DOHH2 (cell line): ENCODE measurements at regions not wholly inside any gene's neighbourhood (a gene's known extent, or its start where the extent isn't known, plus 50 kb on each side); places are given as distances from the start of the nearest gene placed in this dataset.

Source experiments
- EZH2phosphoT487 ChIP-seq: fragments of 200-600 bp; sonication (generic); IDR thresholded peaks from 2 replicates; pipeline ENCODE4 v1.6.1; 2017; ENCODE audit warnings: borderline replicate concordance, mild to moderate bottlenecking, antibody characterized with exemption, low read length, moderate library complexity, mixed read lengths
- TF ChIP-seq, protein P1 (sequence below): fragments of 200-600 bp; sonication (generic); IDR thresholded peaks from one replicate; pipeline ENCODE4 v1.5.1; 2014; ENCODE audit warnings: antibody characterized with exemption, mild to moderate bottlenecking, low read depth, low read length; ENCODE audit not compliant: poor library complexity, severe bottlenecking

DNA sequence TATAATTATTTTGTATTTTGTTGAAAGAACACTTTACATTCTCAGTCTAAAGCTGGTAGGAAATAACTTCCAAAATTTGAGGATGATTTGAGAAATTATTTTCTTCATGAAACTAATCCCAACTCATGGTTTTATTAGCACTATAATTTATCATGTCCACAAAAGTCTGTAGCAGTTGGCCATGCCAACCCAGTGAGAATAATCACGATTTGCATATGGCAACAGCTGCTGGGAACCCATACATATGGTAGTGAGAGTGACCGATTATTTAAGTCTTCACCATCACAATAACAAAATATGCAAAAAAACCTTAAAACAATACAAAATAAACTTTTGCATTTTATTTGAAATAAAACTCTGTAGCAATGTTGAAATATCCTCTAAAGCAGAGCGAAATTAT is 445.9 kb upstream of the ANO3 start:
- TF ChIP-seq, protein P1, sequence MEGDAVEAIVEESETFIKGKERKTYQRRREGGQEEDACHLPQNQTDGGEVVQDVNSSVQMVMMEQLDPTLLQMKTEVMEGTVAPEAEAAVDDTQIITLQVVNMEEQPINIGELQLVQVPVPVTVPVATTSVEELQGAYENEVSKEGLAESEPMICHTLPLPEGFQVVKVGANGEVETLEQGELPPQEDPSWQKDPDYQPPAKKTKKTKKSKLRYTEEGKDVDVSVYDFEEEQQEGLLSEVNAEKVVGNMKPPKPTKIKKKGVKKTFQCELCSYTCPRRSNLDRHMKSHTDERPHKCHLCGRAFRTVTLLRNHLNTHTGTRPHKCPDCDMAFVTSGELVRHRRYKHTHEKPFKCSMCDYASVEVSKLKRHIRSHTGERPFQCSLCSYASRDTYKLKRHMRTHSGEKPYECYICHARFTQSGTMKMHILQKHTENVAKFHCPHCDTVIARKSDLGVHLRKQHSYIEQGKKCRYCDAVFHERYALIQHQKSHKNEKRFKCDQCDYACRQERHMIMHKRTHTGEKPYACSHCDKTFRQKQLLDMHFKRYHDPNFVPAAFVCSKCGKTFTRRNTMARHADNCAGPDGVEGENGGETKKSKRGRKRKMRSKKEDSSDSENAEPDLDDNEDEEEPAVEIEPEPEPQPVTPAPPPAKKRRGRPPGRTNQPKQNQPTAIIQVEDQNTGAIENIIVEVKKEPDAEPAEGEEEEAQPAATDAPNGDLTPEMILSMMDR, result no peak
- TF ChIP-seq EZH2phosphoT487, result no peak
